Astrocyte (in vitro differentiated cells and primary cell): ENCODE measurements at regions not wholly inside any gene's neighbourhood (a gene's known extent, or its start where the extent isn't known, plus 50 kb on each side); places are given as distances from the start of the nearest gene placed in this dataset.

Source experiments
- DNase-seq: peaks from one replicate; pipeline ENCODE4 v3.0.0-alpha.2; 2010; ENCODE audit warnings: low read depth
- FAIRE-seq: peaks from 2 replicates; lab custom pipeline; 2011; peaks lifted over from hg19 to GRCh38; lab: Jason Lieb, UNC
- H2AFZ ChIP-seq: 2 replicates; pipeline ENCODE4 v1.6.0; 2012; ENCODE audit warnings: low read depth, low read length, inconsistent platforms
- H3K27ac ChIP-seq: 2 replicates; pipeline ENCODE4 v1.5.1; 2011; ENCODE audit warnings: low read depth, low read length, inconsistent platforms
- H3K27me3 ChIP-seq: 2 replicates; pipeline ENCODE4 v1.6.0; 2011; ENCODE audit warnings: low read length, inconsistent platforms; ENCODE audit not compliant: insufficient read depth
- H3K36me3 ChIP-seq: 2 replicates; pipeline ENCODE4 v1.5.1; 2011; ENCODE audit warnings: low read length, inconsistent platforms; ENCODE audit not compliant: insufficient read depth
- H3K4me1 ChIP-seq: 2 replicates; pipeline ENCODE4 v1.5.1; 2011; ENCODE audit warnings: low read length, inconsistent platforms; ENCODE audit not compliant: insufficient read depth
- H3K4me2 ChIP-seq: 2 replicates; pipeline ENCODE4 v1.6.0; 2012; ENCODE audit warnings: low read length, inconsistent platforms
- H3K4me3 ChIP-seq: 2 replicates; pipeline ENCODE4 v1.5.1; 2011; ENCODE audit warnings: low read depth, mild to moderate bottlenecking, low read length, inconsistent platforms; ENCODE audit not compliant: insufficient read depth
- H3K79me2 ChIP-seq: 2 replicates; pipeline ENCODE4 v1.6.0; 2012; ENCODE audit warnings: mild to moderate bottlenecking, low read length, inconsistent platforms; ENCODE audit not compliant: insufficient read depth
- H3K9ac ChIP-seq: 2 replicates; pipeline ENCODE4 v1.6.0; 2012; ENCODE audit warnings: mild to moderate bottlenecking, low read length, inconsistent platforms
- H3K9me3 ChIP-seq: 2 replicates; pipeline ENCODE4 v1.5.1; 2012; ENCODE audit warnings: low read depth, mild to moderate bottlenecking, low read length, inconsistent platforms; ENCODE audit not compliant: insufficient read depth
- H4K20me1 ChIP-seq: 2 replicates; pipeline ENCODE4 v1.6.0; 2012; ENCODE audit warnings: low read length, inconsistent platforms; ENCODE audit not compliant: insufficient read depth
- H3K27ac Mint-ChIP-seq: one replicate; pipeline ENCODE4 v1.8.0; 2021; ENCODE audit warnings: mild to moderate bottlenecking, mixed read lengths; ENCODE audit not compliant: unreplicated experiment
- H3K27me3 Mint-ChIP-seq: one replicate; pipeline ENCODE4 v1.8.0; 2021; ENCODE audit warnings: low read depth, mixed read lengths; ENCODE audit not compliant: unreplicated experiment
- H3K36me3 Mint-ChIP-seq: one replicate; pipeline ENCODE4 v1.8.0; 2021; ENCODE audit warnings: low read depth, mixed read lengths; ENCODE audit not compliant: unreplicated experiment
- H3K4me1 Mint-ChIP-seq: one replicate; pipeline ENCODE4 v1.8.0; 2021; ENCODE audit warnings: low read depth, mixed read lengths; ENCODE audit not compliant: unreplicated experiment
- H3K4me3 Mint-ChIP-seq: one replicate; pipeline ENCODE4 v1.8.0; 2021; ENCODE audit warnings: mild to moderate bottlenecking, moderate library complexity, mixed read lengths; ENCODE audit not compliant: unreplicated experiment
- H3K9me3 Mint-ChIP-seq: one replicate; pipeline ENCODE4 v1.8.0; 2021; ENCODE audit warnings: mild to moderate bottlenecking, mixed read lengths; ENCODE audit not compliant: unreplicated experiment
- EZH2 ChIP-seq: IDR thresholded peaks from 2 replicates; pipeline ENCODE4 v1.6.1; 2012; ENCODE audit warnings: mild to moderate bottlenecking, low read length, inconsistent platforms; ENCODE audit not compliant: insufficient read depth
- TF ChIP-seq, protein P1 (sequence below): IDR thresholded peaks from 2 replicates; pipeline ENCODE4 v1.5.1; 2011; ENCODE audit warnings: low read depth, mild to moderate bottlenecking, inconsistent platforms, low read length, moderate library complexity; ENCODE audit not compliant: insufficient read depth

GRCh38 chr1:14310476-14310875 lies 288.0 kb upstream of the KAZN start:
- no peaks in the 10 kb centered on the region for H3K27me3 Mint-ChIP-seq
- Histone ChIP-seq H3K27me3 (no peaks in the 10 kb centered on the region), H2AFZ (no peak overlapping the region), H3K4me3 (no peak overlapping the region), H3K4me1 (no peaks in the 10 kb centered on the region), H3K9me3 (no peaks in the 10 kb centered on the region), H3K27ac (no peak overlapping the region), H3K79me2 (no peaks in the 10 kb centered on the region), H3K4me2 (no peak overlapping the region), H4K20me1 (no peaks in the 10 kb centered on the region), H3K9ac (no peak overlapping the region), H3K36me3 (no peaks in the 10 kb centered on the region)
- TF ChIP-seq, protein P1, sequence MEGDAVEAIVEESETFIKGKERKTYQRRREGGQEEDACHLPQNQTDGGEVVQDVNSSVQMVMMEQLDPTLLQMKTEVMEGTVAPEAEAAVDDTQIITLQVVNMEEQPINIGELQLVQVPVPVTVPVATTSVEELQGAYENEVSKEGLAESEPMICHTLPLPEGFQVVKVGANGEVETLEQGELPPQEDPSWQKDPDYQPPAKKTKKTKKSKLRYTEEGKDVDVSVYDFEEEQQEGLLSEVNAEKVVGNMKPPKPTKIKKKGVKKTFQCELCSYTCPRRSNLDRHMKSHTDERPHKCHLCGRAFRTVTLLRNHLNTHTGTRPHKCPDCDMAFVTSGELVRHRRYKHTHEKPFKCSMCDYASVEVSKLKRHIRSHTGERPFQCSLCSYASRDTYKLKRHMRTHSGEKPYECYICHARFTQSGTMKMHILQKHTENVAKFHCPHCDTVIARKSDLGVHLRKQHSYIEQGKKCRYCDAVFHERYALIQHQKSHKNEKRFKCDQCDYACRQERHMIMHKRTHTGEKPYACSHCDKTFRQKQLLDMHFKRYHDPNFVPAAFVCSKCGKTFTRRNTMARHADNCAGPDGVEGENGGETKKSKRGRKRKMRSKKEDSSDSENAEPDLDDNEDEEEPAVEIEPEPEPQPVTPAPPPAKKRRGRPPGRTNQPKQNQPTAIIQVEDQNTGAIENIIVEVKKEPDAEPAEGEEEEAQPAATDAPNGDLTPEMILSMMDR = no peak
- no peak for TF ChIP-seq EZH2
- H3K4me3 Mint-ChIP-seq = no peak overlapping the region
- no peak overlapping the region for H3K27ac Mint-ChIP-seq
- peaks cover 3% of the 10 kb centered on the region for H3K9me3 Mint-ChIP-seq
- FAIRE-seq (no peak), DNase-seq (no peak)
- H3K36me3 Mint-ChIP-seq = no peaks in the 10 kb centered on the region
- no peaks in the 10 kb centered on the region for H3K4me1 Mint-ChIP-seq

GRCh38 chr1:14313731-14314431 lies 284.6 kb upstream of the KAZN start:
- H3K4me3 Mint-ChIP-seq = no peak overlapping the region
- Histone ChIP-seq H3K9ac (no peak overlapping the region), H3K9me3 (no peaks in the 10 kb centered on the region), H3K36me3 (no peaks in the 10 kb centered on the region), H3K4me3 (no peak overlapping the region), H3K79me2 (no peaks in the 10 kb centered on the region), H2AFZ (no peak overlapping the region), H4K20me1 (no peaks in the 10 kb centered on the region), H3K27ac (no peak overlapping the region), H3K4me1 (no peaks in the 10 kb centered on the region), H3K4me2 (no peak overlapping the region), H3K27me3 (no peaks in the 10 kb centered on the region)
- H3K27ac Mint-ChIP-seq = no peak overlapping the region
- FAIRE-seq (no peak), DNase-seq (no peak)
- no peaks in the 10 kb centered on the region for H3K27me3 Mint-ChIP-seq
- H3K4me1 Mint-ChIP-seq = no peaks in the 10 kb centered on the region
- peaks cover 3% of the 10 kb centered on the region for H3K9me3 Mint-ChIP-seq
- TF ChIP-seq, protein P1 = no peak
- TF ChIP-seq EZH2 = no peak
- H3K36me3 Mint-ChIP-seq = no peaks in the 10 kb centered on the region

- Mint-ChIP-seq H3K9me3 (no peaks in the 10 kb centered on the region), H3K4me1 (no peaks in the 10 kb centered on the region), H3K27me3 (peaks cover 6% of the 10 kb centered on the region), H3K36me3 (no peaks in the 10 kb centered on the region), H3K27ac (no peak overlapping the region), H3K4me3 (no peak overlapping the region)
- H3K27ac ChIP-seq = no peak overlapping the region
- H3K4me3 ChIP-seq = no peak overlapping the region
- no peaks in the 10 kb centered on the region for H3K27me3 ChIP-seq
- H3K4me1 ChIP-seq = peaks cover 4% of the 10 kb centered on the region
- H3K9me3 ChIP-seq = no peaks in the 10 kb centered on the region
- no peak overlapping the region for H3K4me2 ChIP-seq
- TF ChIP-seq EZH2 = no peak
- TF ChIP-seq, protein P1 = no peak
- H3K9ac ChIP-seq = no peak overlapping the region
- no peak for FAIRE-seq
- H3K79me2 ChIP-seq = no peaks in the 10 kb centered on the region
- no peak overlapping the region for H2AFZ ChIP-seq
- no peaks in the 10 kb centered on the region for H3K36me3 ChIP-seq
- no peaks in the 10 kb centered on the region for H4K20me1 ChIP-seq
- DNase-seq = no peak
These were observed 279.7 kb upstream of the KAZN start for GRCh38 chr1:14318830-14319229.
